Fibroblast of lung (primary cell): ENCODE measurements at regions not wholly inside any gene's neighbourhood (a gene's known extent, or its start where the extent isn't known, plus 50 kb on each side); places are given as distances from the start of the nearest gene placed in this dataset.

ENCODE experiments used
- DNase-seq, 2 donors: peaks; one replicate each; pipeline versions ENCODE4 v3.0.0 to v3.0.0-alpha.2; 2010; ENCODE audit warnings: low read depth in 2 of 2
- H2AFZ ChIP-seq: 2 replicates; pipeline ENCODE4 v1.5.1; 2012; ENCODE audit warnings: low read length, control low read depth, inconsistent platforms
- H3K27ac ChIP-seq: 2 replicates; pipeline ENCODE4 v1.5.1; 2011; ENCODE audit warnings: low read length, control low read depth; ENCODE audit not compliant: insufficient read depth
- H3K27me3 ChIP-seq: 2 replicates; pipeline ENCODE4 v1.5.1; 2011; ENCODE audit warnings: mild to moderate bottlenecking, low read length; ENCODE audit not compliant: control insufficient read depth, insufficient read depth
- H3K36me3 ChIP-seq: 2 replicates; pipeline ENCODE4 v1.5.1; 2011; ENCODE audit warnings: low read length; ENCODE audit not compliant: control insufficient read depth, insufficient read depth
- H3K4me1 ChIP-seq: 2 replicates; pipeline ENCODE4 v1.5.1; 2011; ENCODE audit warnings: low read length; ENCODE audit not compliant: control insufficient read depth, insufficient read depth; ENCODE audit errors: extremely low read depth
- H3K4me2 ChIP-seq: 2 replicates; pipeline ENCODE4 v1.5.1; 2011; ENCODE audit warnings: low read length, control low read depth; ENCODE audit not compliant: insufficient read depth; ENCODE audit errors: extremely low read depth
- H3K4me3 ChIP-seq, 4 experiments: fragments of 200-600 bp in 1 of 4; sonication (generic) in 1 of 4; replicated peaks in 1 of 4; 2 replicates each; pipeline ENCODE4 v1.5.1; 2011 to 2016; ENCODE audit warnings: low read length in 4 of 4, low read depth in 3 of 4, mild to moderate bottlenecking in 3 of 4, control low read depth in 2 of 4, inconsistent platforms in 1 of 4, mixed read lengths in 1 of 4; ENCODE audit not compliant: insufficient read depth in 1 of 4; ENCODE audit errors: control extremely low read depth in 1 of 4
- H3K79me2 ChIP-seq: 2 replicates; pipeline ENCODE4 v1.5.1; 2012; ENCODE audit warnings: mild to moderate bottlenecking, low read length, inconsistent platforms; ENCODE audit not compliant: control insufficient read depth, insufficient read depth
- H3K9ac ChIP-seq: 2 replicates; pipeline ENCODE4 v1.5.1; 2011; ENCODE audit warnings: mild to moderate bottlenecking, low read length, control low read depth; ENCODE audit not compliant: insufficient read depth
- H3K9me3 ChIP-seq: 2 replicates; pipeline ENCODE4 v1.5.1; 2012; ENCODE audit warnings: low read depth, low read length; ENCODE audit not compliant: control insufficient read depth, insufficient read depth
- H4K20me1 ChIP-seq: 2 replicates; pipeline ENCODE4 v1.5.1; 2011; ENCODE audit warnings: low read length; ENCODE audit not compliant: control insufficient read depth, insufficient read depth; ENCODE audit errors: extremely low read depth
- CTCF ChIP-seq, 2 donors: IDR thresholded peaks in 1 of 2; conservative IDR thresholded peaks in 1 of 2; 1 replicate in 1 of 2; 2 replicates in 1 of 2; pipeline ENCODE4 v1.5.1; 2011 to 2012; ENCODE audit warnings: low read length in 2 of 2, control low read depth in 1 of 2, inconsistent platforms in 1 of 2, low read depth in 1 of 2, mild to moderate bottlenecking in 1 of 2
- EZH2 ChIP-seq: IDR thresholded peaks from 2 replicates; pipeline ENCODE4 v1.5.1; 2012; ENCODE audit warnings: low read length, control low read depth, mild to moderate bottlenecking; ENCODE audit errors: missing control alignments

- H3K27ac ChIP-seq, result no peak overlapping the region
- H3K27me3 ChIP-seq, result no peaks in the 10 kb centered on the region
- H3K9ac ChIP-seq, result no peak overlapping the region
- DNase-seq, result no peak
- peaks cover 11% of the 10 kb centered on the region for H3K4me1 ChIP-seq
- H3K4me2 ChIP-seq, result no peak overlapping the region
- TF ChIP-seq CTCF (conservative IDR thresholded peaks at IDR 0.05 in 1 of 2, IDR thresholded peaks at IDR 0.05 in 1 of 2; ENCODE audit: low read depth in 1 of 2, low read length in 2 of 2) (no peak), EZH2 (no peak)
- no peaks in the 10 kb centered on the region for H3K79me2 ChIP-seq
- no peaks in the 10 kb centered on the region for H3K36me3 ChIP-seq
- H4K20me1 ChIP-seq, result no peaks in the 10 kb centered on the region
- no peaks in the 10 kb centered on the region for H3K9me3 ChIP-seq
- H3K4me3 ChIP-seq, result no peak overlapping the region
- H2AFZ ChIP-seq, result no peak overlapping the region
These were observed 208.7 kb upstream of the PREP start for GRCh38 chr6:105611606-105612005.

- Histone ChIP-seq H3K4me1 (peaks cover 12% of the 10 kb centered on the region), H3K4me2 (peak overlapping the region; percentile 63), H2AFZ (peak overlapping the region; percentile 74), H3K27ac (peak overlapping the region; percentile 76), H3K9ac (peak overlapping the region; percentile 48), H4K20me1 (no peaks in the 10 kb centered on the region), H3K9me3 (no peaks in the 10 kb centered on the region), H3K79me2 (no peaks in the 10 kb centered on the region), H3K4me3 (no peak overlapping the region), H3K27me3 (no peaks in the 10 kb centered on the region), H3K36me3 (no peaks in the 10 kb centered on the region)
- peak; percentile 37 to 86 for DNase-seq
- TF ChIP-seq CTCF (conservative IDR thresholded peaks at IDR 0.05 in 1 of 2, IDR thresholded peaks at IDR 0.05 in 1 of 2; ENCODE audit: low read depth in 1 of 2, low read length in 2 of 2), result no peak
- no peak for TF ChIP-seq EZH2
These were observed 206.6 kb upstream of the PREP start for GRCh38 chr6:105609375-105609991.

GRCh38 chr6:105608711-105609374, 206.0 kb upstream of the PREP start:
- no peaks in the 10 kb centered on the region for H3K27me3 ChIP-seq
- H3K4me3 ChIP-seq, result no peak overlapping the region
- no peak overlapping the region for H3K4me2 ChIP-seq
- no peaks in the 10 kb centered on the region for H4K20me1 ChIP-seq
- no peak overlapping the region for H2AFZ ChIP-seq
- no peaks in the 10 kb centered on the region for H3K79me2 ChIP-seq
- peak; percentile 67 to 98 for DNase-seq
- TF ChIP-seq CTCF (conservative IDR thresholded peaks at IDR 0.05 in 1 of 2, IDR thresholded peaks at IDR 0.05 in 1 of 2; ENCODE audit: low read depth in 1 of 2, low read length in 2 of 2) (no peak), EZH2 (no peak)
- peaks cover 18% of the 10 kb centered on the region for H3K4me1 ChIP-seq
- no peaks in the 10 kb centered on the region for H3K9me3 ChIP-seq
- H3K27ac ChIP-seq, result peak overlapping the region; percentile 76
- no peak overlapping the region for H3K9ac ChIP-seq
- H3K36me3 ChIP-seq, result no peaks in the 10 kb centered on the region
